Effector memory CD4-positive, alpha-beta T cell (primary cell): ENCODE measurements at regions not wholly inside any gene's neighbourhood (a gene's known extent, or its start where the extent isn't known, plus 50 kb on each side); places are given as distances from the start of the nearest gene placed in this dataset.

ENCODE experiments used
- DNase-seq, 3 donors: peaks; one replicate each; pipeline ENCODE4 v3.0.0-alpha.2; 2020
- H3K27ac ChIP-seq: 2 replicates; pipeline ENCODE4 v1.7.0; 2013; ENCODE audit warnings: mild to moderate bottlenecking, low read length, moderate library complexity; ENCODE audit not compliant: insufficient read depth, poor library complexity, severe bottlenecking
- H3K27me3 ChIP-seq: replicated peaks from 2 replicates; pipeline ENCODE4 v1.7.0; 2013; ENCODE audit warnings: mild to moderate bottlenecking, low read length; ENCODE audit not compliant: insufficient read depth, control insufficient read depth, poor library complexity, severe bottlenecking
- H3K36me3 ChIP-seq: 2 replicates; pipeline ENCODE4 v1.7.0; 2013; ENCODE audit warnings: mild to moderate bottlenecking, low read length, moderate library complexity; ENCODE audit not compliant: control insufficient read depth, insufficient read depth
- H3K4me1 ChIP-seq: 2 replicates; pipeline ENCODE4 v1.7.0; 2013; ENCODE audit warnings: low read length, mild to moderate bottlenecking; ENCODE audit not compliant: control insufficient read depth, insufficient read depth, poor library complexity, severe bottlenecking
- H3K4me3 ChIP-seq: 2 replicates; pipeline ENCODE4 v1.7.0; 2013; ENCODE audit warnings: low read length, low read depth, mild to moderate bottlenecking; ENCODE audit not compliant: insufficient read depth, poor library complexity, severe bottlenecking
- H3K9me3 ChIP-seq: 2 replicates; pipeline ENCODE4 v1.7.0; 2013; ENCODE audit warnings: mild to moderate bottlenecking, low read length, moderate library complexity; ENCODE audit not compliant: control insufficient read depth

GRCh38 chr13:40292536-40292935, 373.9 kb downstream of the FOXO1 start:
- no peaks in the 10 kb centered on the region for H3K27me3 ChIP-seq
- peaks cover 10% of the 10 kb centered on the region for H3K9me3 ChIP-seq
- no peaks in the 10 kb centered on the region for H3K4me1 ChIP-seq
- H3K4me3 ChIP-seq = no peak overlapping the region
- DNase-seq = no peak
- H3K36me3 ChIP-seq = no peaks in the 10 kb centered on the region
- H3K27ac ChIP-seq = no peak overlapping the region

GRCh38 chr13:40302351-40302750, 364.1 kb downstream of the FOXO1 start:
- Histone ChIP-seq H3K4me1 (no peaks in the 10 kb centered on the region), H3K36me3 (no peaks in the 10 kb centered on the region), H3K9me3 (peaks cover 8% of the 10 kb centered on the region), H3K4me3 (no peak overlapping the region), H3K27ac (no peak overlapping the region), H3K27me3 (no peaks in the 10 kb centered on the region)
- DNase-seq = no peak

- H3K27ac ChIP-seq = no peak overlapping the region
- H3K36me3 ChIP-seq = no peaks in the 10 kb centered on the region
- peaks cover 8% of the 10 kb centered on the region for H3K9me3 ChIP-seq
- no peaks in the 10 kb centered on the region for H3K27me3 ChIP-seq
- H3K4me3 ChIP-seq = no peak overlapping the region
- H3K4me1 ChIP-seq = no peaks in the 10 kb centered on the region
- DNase-seq = no peak
Observed at GRCh38 chr13:40304391-40304790, 362.1 kb downstream of the FOXO1 start.

GRCh38 chr13:40306817-40307216, 359.6 kb downstream of the FOXO1 start:
- no peaks in the 10 kb centered on the region for H3K4me1 ChIP-seq
- DNase-seq = no peak
- peaks cover 8% of the 10 kb centered on the region for H3K9me3 ChIP-seq
- no peaks in the 10 kb centered on the region for H3K36me3 ChIP-seq
- no peak overlapping the region for H3K4me3 ChIP-seq
- no peak overlapping the region for H3K27ac ChIP-seq
- no peaks in the 10 kb centered on the region for H3K27me3 ChIP-seq

- Histone ChIP-seq H3K9me3 (peaks cover 2% of the 10 kb centered on the region), H3K27ac (no peak overlapping the region), H3K27me3 (no peaks in the 10 kb centered on the region), H3K36me3 (no peaks in the 10 kb centered on the region), H3K4me3 (no peak overlapping the region), H3K4me1 (no peaks in the 10 kb centered on the region)
- no peak for DNase-seq
Observed at GRCh38 chr13:40309881-40310280, 356.6 kb downstream of the FOXO1 start.

- Histone ChIP-seq H3K9me3 (no peaks in the 10 kb centered on the region), H3K27me3 (no peaks in the 10 kb centered on the region), H3K27ac (no peak overlapping the region), H3K36me3 (no peaks in the 10 kb centered on the region), H3K4me1 (peaks cover 6% of the 10 kb centered on the region), H3K4me3 (no peak overlapping the region)
- no peak for DNase-seq
Observed at GRCh38 chr13:40311356-40312101, 354.9 kb downstream of the FOXO1 start.

GRCh38 chr13:40313269-40314200, 352.9 kb downstream of the FOXO1 start:
- no peak overlapping the region for H3K27ac ChIP-seq
- H3K9me3 ChIP-seq = no peaks in the 10 kb centered on the region
- no peak for DNase-seq
- no peaks in the 10 kb centered on the region for H3K27me3 ChIP-seq
- no peak overlapping the region for H3K4me3 ChIP-seq
- H3K4me1 ChIP-seq = peaks cover 12% of the 10 kb centered on the region
- H3K36me3 ChIP-seq = no peaks in the 10 kb centered on the region

GRCh38 chr13:40315416-40316064, 350.9 kb downstream of the FOXO1 start:
- Histone ChIP-seq H3K4me3 (no peak overlapping the region), H3K4me1 (peaks cover 12% of the 10 kb centered on the region), H3K36me3 (no peaks in the 10 kb centered on the region), H3K9me3 (no peaks in the 10 kb centered on the region), H3K27ac (peak overlapping the region; percentile 36), H3K27me3 (no peaks in the 10 kb centered on the region)
- DNase-seq = peak; percentile 17 to 37 (median 35)

GRCh38 chr13:40316301-40316700, 350.1 kb downstream of the FOXO1 start:
- Histone ChIP-seq H3K27me3 (no peaks in the 10 kb centered on the region), H3K27ac (no peak overlapping the region), H3K4me3 (no peak overlapping the region), H3K36me3 (no peaks in the 10 kb centered on the region), H3K9me3 (no peaks in the 10 kb centered on the region), H3K4me1 (peaks cover 12% of the 10 kb centered on the region)
- no peak for DNase-seq

- H3K9me3 ChIP-seq = no peaks in the 10 kb centered on the region
- H3K4me3 ChIP-seq = no peak overlapping the region
- peaks cover 12% of the 10 kb centered on the region for H3K4me1 ChIP-seq
- no peak overlapping the region for H3K27ac ChIP-seq
- DNase-seq = no peak
- H3K27me3 ChIP-seq = no peaks in the 10 kb centered on the region
- no peaks in the 10 kb centered on the region for H3K36me3 ChIP-seq
Observed at GRCh38 chr13:40317980-40318327, 348.5 kb downstream of the FOXO1 start.
